SH-SY5Y (cell line): ENCODE measurements at regions not wholly inside any gene's neighbourhood (a gene's known extent, or its start where the extent isn't known, plus 50 kb on each side); places are given as distances from the start of the nearest gene placed in this dataset.

ENCODE experiments used
- GATA2 ChIP-seq: IDR thresholded peaks from 2 replicates; pipeline ENCODE4 v1.6.1; 2011; ENCODE audit warnings: mild to moderate bottlenecking, low read depth, low read length
- GATA3 ChIP-seq: IDR thresholded peaks from 2 replicates; pipeline ENCODE4 v1.6.1; 2011; ENCODE audit warnings: low read depth, mild to moderate bottlenecking, low read length, moderate library complexity

- TF ChIP-seq GATA2 (no peak), GATA3 (no peak)
Observed at GRCh38 chr13:31517599-31517998, 221.7 kb upstream of the RXFP2 start.

GRCh38 chr13:31518645-31519044, 220.7 kb upstream of the RXFP2 start:
- TF ChIP-seq GATA3 (no peak), GATA2 (no peak)

GRCh38 chr13:31521435-31521834, 217.9 kb upstream of the RXFP2 start:
- TF ChIP-seq GATA3 (no peak), GATA2 (no peak)

GRCh38 chr13:31522396-31522795, 216.9 kb upstream of the RXFP2 start:
- no peak for TF ChIP-seq GATA2
- no peak for TF ChIP-seq GATA3

GRCh38 chr13:31528176-31528575, 211.2 kb upstream of the RXFP2 start:
- TF ChIP-seq GATA3 = no peak
- TF ChIP-seq GATA2 = no peak

- no peak for TF ChIP-seq GATA2
- TF ChIP-seq GATA3 = no peak
Observed at GRCh38 chr13:31528758-31529157, 210.6 kb upstream of the RXFP2 start.

GRCh38 chr13:31530922-31531321, 208.4 kb upstream of the RXFP2 start:
- no peak for TF ChIP-seq GATA3
- TF ChIP-seq GATA2 = no peak

GRCh38 chr13:31537052-31537451, 202.3 kb upstream of the RXFP2 start:
- TF ChIP-seq GATA3 = no peak
- no peak for TF ChIP-seq GATA2

- TF ChIP-seq GATA2 (no peak), GATA3 (no peak)
Observed at GRCh38 chr13:31538067-31539042, 201.0 kb upstream of the RXFP2 start.

GRCh38 chr13:31540281-31540680, 199.0 kb upstream of the RXFP2 start:
- TF ChIP-seq GATA2 = no peak
- no peak for TF ChIP-seq GATA3

- no peak for TF ChIP-seq GATA2
- no peak for TF ChIP-seq GATA3
Observed at GRCh38 chr13:31543190-31543589, 196.1 kb upstream of the RXFP2 start.

GRCh38 chr13:31545616-31546015, 193.7 kb upstream of the RXFP2 start:
- TF ChIP-seq GATA2 (no peak), GATA3 (no peak)

- TF ChIP-seq GATA2 (no peak), GATA3 (no peak)
Observed at GRCh38 chr13:31556376-31556775, 182.9 kb upstream of the RXFP2 start.

GRCh38 chr13:31587698-31588266, 151.5 kb upstream of the RXFP2 start:
- TF ChIP-seq GATA3 (no peak), GATA2 (no peak)

- TF ChIP-seq GATA2 = no peak
- no peak for TF ChIP-seq GATA3
Observed at GRCh38 chr13:31588316-31588715, 151.0 kb upstream of the RXFP2 start.
